ENCODE measurements at regions not wholly inside any gene's neighbourhood (a gene's known extent, or its start where the extent isn't known, plus 50 kb on each side); places are given as distances from the start of the nearest gene placed in this dataset.

- TF ChIP-seq, protein P1, sequence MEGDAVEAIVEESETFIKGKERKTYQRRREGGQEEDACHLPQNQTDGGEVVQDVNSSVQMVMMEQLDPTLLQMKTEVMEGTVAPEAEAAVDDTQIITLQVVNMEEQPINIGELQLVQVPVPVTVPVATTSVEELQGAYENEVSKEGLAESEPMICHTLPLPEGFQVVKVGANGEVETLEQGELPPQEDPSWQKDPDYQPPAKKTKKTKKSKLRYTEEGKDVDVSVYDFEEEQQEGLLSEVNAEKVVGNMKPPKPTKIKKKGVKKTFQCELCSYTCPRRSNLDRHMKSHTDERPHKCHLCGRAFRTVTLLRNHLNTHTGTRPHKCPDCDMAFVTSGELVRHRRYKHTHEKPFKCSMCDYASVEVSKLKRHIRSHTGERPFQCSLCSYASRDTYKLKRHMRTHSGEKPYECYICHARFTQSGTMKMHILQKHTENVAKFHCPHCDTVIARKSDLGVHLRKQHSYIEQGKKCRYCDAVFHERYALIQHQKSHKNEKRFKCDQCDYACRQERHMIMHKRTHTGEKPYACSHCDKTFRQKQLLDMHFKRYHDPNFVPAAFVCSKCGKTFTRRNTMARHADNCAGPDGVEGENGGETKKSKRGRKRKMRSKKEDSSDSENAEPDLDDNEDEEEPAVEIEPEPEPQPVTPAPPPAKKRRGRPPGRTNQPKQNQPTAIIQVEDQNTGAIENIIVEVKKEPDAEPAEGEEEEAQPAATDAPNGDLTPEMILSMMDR (IDR thresholded peaks at IDR 0.05) = peak; percentile 90
- TF ChIP-seq, protein P2, sequence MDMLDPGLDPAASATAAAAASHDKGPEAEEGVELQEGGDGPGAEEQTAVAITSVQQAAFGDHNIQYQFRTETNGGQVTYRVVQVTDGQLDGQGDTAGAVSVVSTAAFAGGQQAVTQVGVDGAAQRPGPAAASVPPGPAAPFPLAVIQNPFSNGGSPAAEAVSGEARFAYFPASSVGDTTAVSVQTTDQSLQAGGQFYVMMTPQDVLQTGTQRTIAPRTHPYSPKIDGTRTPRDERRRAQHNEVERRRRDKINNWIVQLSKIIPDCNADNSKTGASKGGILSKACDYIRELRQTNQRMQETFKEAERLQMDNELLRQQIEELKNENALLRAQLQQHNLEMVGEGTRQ (IDR thresholded peaks at IDR 0.05; ENCODE audit: borderline replicate concordance, low read depth, low read length) = no peak
- no peak for TF ChIP-seq EP300 (IDR thresholded peaks at IDR 0.05; ENCODE audit: borderline replicate concordance in 1 of 2, low read depth in 1 of 2, low read length in 1 of 2)
- TF ChIP-seq JUND (IDR thresholded peaks at IDR 0.05) = no peak
- no peak for TF ChIP-seq MAX (IDR thresholded peaks at IDR 0.05; ENCODE audit: low read depth)
- no peak for TF ChIP-seq NFIC (IDR thresholded peaks at IDR 0.05; ENCODE audit: borderline replicate concordance)
- no peak for TF ChIP-seq CHD2 (IDR thresholded peaks at IDR 0.05; ENCODE audit: low read length, partially characterized antibody)
- TF ChIP-seq POLR2AphosphoS5 (IDR thresholded peaks at IDR 0.05; ENCODE audit: low read depth, low read length) = no peak
- TF ChIP-seq PBX3 (IDR thresholded peaks at IDR 0.05) = no peak
These were observed 112.4 kb upstream of the ZNF236 start for GRCh38 chr18:76709659-76710645.

Measured in SK-N-SH (cell line).